SU-DHL-6 (cell line): ENCODE measurements at regions not wholly inside any gene's neighbourhood (a gene's known extent, or its start where the extent isn't known, plus 50 kb on each side); places are given as distances from the start of the nearest gene placed in this dataset.

ENCODE experiments used
- H2AFZ ChIP-seq: fragments of 200-600 bp; sonication (generic); 2 replicates; pipeline ENCODE4 v1.6.1; 2014; ENCODE audit warnings: low read depth, mild to moderate bottlenecking, moderate library complexity, mixed read lengths, antibody characterized with exemption, low read length; ENCODE audit not compliant: severe bottlenecking
- H3F3A ChIP-seq: fragments of 200-600 bp; shearing (Covaris generic); 2 replicates; pipeline ENCODE4 v1.6.0; 2016; ENCODE audit warnings: antibody characterized with exemption, mild to moderate bottlenecking; ENCODE audit not compliant: insufficient read depth
- H3K27ac ChIP-seq: fragments of 200-600 bp; sonication (generic); 2 replicates; pipeline ENCODE4 v1.5.1; 2016; ENCODE audit warnings: low read depth, mild to moderate bottlenecking, low read length, moderate library complexity, mixed read lengths
- H3K27me3 ChIP-seq: fragments of 200-600 bp; sonication (generic), shearing (Covaris generic); 2 replicates; pipeline ENCODE4 v1.6.0; 2014; ENCODE audit warnings: mild to moderate bottlenecking, low read length
- H3K36me3 ChIP-seq: fragments of 200-600 bp; sonication (generic); 2 replicates; pipeline ENCODE4 v1.6.1; 2014; ENCODE audit warnings: mild to moderate bottlenecking, low read length, mixed read lengths
- H3K4me2 ChIP-seq: fragments of 300-600, 200-600 bp; shearing (Covaris generic), sonication (generic); 2 replicates; pipeline ENCODE4 v1.6.0; 2014; ENCODE audit warnings: low read length, low read depth, mild to moderate bottlenecking; ENCODE audit not compliant: poor library complexity, severe bottlenecking
- H3K4me3 ChIP-seq: fragments of 200-600 bp; sonication (generic); 2 replicates; pipeline ENCODE4 v1.5.1; 2014; ENCODE audit warnings: antibody characterized with exemption, low read length, mild to moderate bottlenecking, mixed read lengths; ENCODE audit not compliant: insufficient read depth, poor library complexity, severe bottlenecking
- H3K79me2 ChIP-seq: fragments of 200-600 bp; sonication (generic); 2 replicates; pipeline ENCODE4 v1.6.1; 2014; ENCODE audit warnings: mild to moderate bottlenecking, low read length, moderate library complexity; ENCODE audit not compliant: insufficient read depth
- H3K9ac ChIP-seq: fragments of 200-600 bp; sonication (generic); 2 replicates; pipeline ENCODE4 v1.7.0; 2014; ENCODE audit warnings: mild to moderate bottlenecking, low read length
- H3K9me2 ChIP-seq: fragments of 200-600 bp; sonication (generic); replicated peaks from 2 replicates; pipeline ENCODE4 v1.6.1; 2014; ENCODE audit warnings: low read length; ENCODE audit not compliant: insufficient read depth
- H3K9me3 ChIP-seq: fragments of 200-600 bp; sonication (generic); 2 replicates; pipeline ENCODE4 v1.6.1; 2014; ENCODE audit warnings: low read length, mixed read lengths; ENCODE audit not compliant: insufficient read depth
- H4K20me1 ChIP-seq: fragments of 200-600 bp; sonication (generic); 2 replicates; pipeline ENCODE4 v1.6.1; 2014; ENCODE audit warnings: low read depth, mild to moderate bottlenecking, antibody characterized with exemption, low read length, moderate library complexity, mixed read lengths
- EZH2phosphoT487 ChIP-seq: fragments of 200-600 bp; sonication (generic), shearing (Covaris generic); conservative IDR thresholded peaks from 2 replicates; pipeline ENCODE4 v1.6.1; 2018; ENCODE audit warnings: mild to moderate bottlenecking, antibody characterized with exemption, low read length, moderate library complexity, mixed read lengths
- TF ChIP-seq, protein P1 (sequence below): fragments of 200-600 bp; sonication (generic); IDR thresholded peaks from one replicate; pipeline ENCODE4 v1.5.1; 2017; ENCODE audit warnings: antibody characterized with exemption, mild to moderate bottlenecking, low read length, moderate library complexity; ENCODE audit not compliant: insufficient read depth, poor library complexity, severe bottlenecking

DNA sequence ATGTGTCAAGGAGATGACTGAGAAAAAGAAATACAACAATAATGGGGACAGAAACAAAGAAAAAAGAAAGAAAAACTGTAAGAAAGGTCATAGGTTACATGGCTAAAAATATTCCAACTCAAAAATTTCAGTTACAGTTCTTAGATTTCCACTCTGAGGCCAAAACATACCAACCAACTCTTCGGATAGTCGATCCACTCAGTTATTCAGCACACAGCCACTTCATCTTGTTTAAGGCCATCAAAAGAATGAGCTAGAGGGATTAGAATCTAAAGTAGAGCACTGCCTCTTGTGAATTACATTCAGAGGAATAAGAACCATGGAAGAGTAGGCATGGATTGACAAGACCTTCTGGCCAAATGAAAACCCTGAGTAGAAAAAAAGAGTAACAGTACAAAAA, 277.0 kb downstream of the MRPL39 start:
- no peaks in the 10 kb centered on the region for H3K79me2 ChIP-seq
- H3K27me3 ChIP-seq: no peaks in the 10 kb centered on the region
- no peaks in the 10 kb centered on the region for H4K20me1 ChIP-seq
- H3K36me3 ChIP-seq: no peaks in the 10 kb centered on the region
- no peak overlapping the region for H3K27ac ChIP-seq
- no peak overlapping the region for H3K4me2 ChIP-seq
- no peak overlapping the region for H2AFZ ChIP-seq
- H3K9ac ChIP-seq: no peak overlapping the region
- H3K9me2 ChIP-seq: no peaks in the 10 kb centered on the region
- no peak overlapping the region for H3K4me3 ChIP-seq
- TF ChIP-seq, protein P1, sequence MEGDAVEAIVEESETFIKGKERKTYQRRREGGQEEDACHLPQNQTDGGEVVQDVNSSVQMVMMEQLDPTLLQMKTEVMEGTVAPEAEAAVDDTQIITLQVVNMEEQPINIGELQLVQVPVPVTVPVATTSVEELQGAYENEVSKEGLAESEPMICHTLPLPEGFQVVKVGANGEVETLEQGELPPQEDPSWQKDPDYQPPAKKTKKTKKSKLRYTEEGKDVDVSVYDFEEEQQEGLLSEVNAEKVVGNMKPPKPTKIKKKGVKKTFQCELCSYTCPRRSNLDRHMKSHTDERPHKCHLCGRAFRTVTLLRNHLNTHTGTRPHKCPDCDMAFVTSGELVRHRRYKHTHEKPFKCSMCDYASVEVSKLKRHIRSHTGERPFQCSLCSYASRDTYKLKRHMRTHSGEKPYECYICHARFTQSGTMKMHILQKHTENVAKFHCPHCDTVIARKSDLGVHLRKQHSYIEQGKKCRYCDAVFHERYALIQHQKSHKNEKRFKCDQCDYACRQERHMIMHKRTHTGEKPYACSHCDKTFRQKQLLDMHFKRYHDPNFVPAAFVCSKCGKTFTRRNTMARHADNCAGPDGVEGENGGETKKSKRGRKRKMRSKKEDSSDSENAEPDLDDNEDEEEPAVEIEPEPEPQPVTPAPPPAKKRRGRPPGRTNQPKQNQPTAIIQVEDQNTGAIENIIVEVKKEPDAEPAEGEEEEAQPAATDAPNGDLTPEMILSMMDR: no peak
- TF ChIP-seq EZH2phosphoT487: no peak
- no peaks in the 10 kb centered on the region for H3K9me3 ChIP-seq
- no peaks in the 10 kb centered on the region for H3F3A ChIP-seq

DNA sequence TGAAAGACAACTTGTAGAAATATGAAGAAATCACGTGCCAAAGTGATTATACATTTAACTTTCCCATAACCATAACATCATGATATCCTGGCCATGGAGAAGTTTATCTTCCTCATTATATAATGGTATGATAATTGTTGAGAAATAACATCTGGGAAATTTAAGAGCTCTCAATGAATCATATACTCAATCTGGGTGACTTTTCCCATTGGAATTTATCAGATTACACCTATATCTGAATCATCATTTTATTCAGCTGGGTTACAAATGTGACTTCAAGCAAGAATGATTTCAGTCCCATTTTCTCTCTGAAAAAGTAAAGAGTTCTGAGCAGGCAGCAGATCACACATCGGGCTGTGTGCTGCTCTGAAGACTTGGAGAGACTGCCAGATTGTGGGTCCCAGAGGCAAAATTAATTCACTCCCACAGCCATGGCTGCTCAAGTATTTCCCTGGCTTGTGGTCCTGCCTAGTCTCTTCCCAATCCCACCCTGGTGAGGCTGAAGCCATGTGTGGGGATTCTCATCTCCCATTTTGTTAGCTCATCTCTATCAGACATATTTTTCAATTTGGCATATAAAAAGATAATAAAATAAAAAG, 278.0 kb downstream of the MRPL39 start:
- Histone ChIP-seq H3K36me3 (no peaks in the 10 kb centered on the region), H3K4me3 (no peak overlapping the region), H2AFZ (no peak overlapping the region), H3K9me2 (no peaks in the 10 kb centered on the region), H3K9ac (no peak overlapping the region), H3K79me2 (no peaks in the 10 kb centered on the region), H3F3A (no peaks in the 10 kb centered on the region), H3K27ac (no peak overlapping the region), H3K9me3 (no peaks in the 10 kb centered on the region), H3K27me3 (no peaks in the 10 kb centered on the region), H4K20me1 (no peaks in the 10 kb centered on the region), H3K4me2 (no peak overlapping the region)
- TF ChIP-seq EZH2phosphoT487: no peak
- TF ChIP-seq, protein P1: no peak

DNA sequence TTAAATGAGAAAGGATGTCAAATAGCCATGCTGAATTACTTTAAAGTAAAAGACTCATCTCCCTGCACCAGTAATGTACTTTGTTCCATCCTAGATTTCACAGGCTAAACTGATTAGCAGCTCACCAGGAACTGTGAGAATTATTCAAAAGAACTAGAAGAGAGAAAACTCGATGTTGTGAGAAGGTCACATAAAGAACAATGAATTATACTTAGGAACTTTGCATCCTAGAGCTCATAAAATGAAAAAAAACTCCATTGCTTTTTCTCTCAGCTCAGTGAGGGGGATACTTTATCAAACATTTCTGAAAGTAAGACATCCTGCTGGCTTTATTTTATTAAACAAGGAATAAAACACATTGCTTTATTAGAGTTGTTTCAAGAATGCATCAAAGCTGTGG, 278.5 kb downstream of the MRPL39 start:
- Histone ChIP-seq H2AFZ (no peak overlapping the region), H3K9ac (no peak overlapping the region), H4K20me1 (no peaks in the 10 kb centered on the region), H3K9me3 (no peaks in the 10 kb centered on the region), H3K79me2 (no peaks in the 10 kb centered on the region), H3K27ac (no peak overlapping the region), H3K27me3 (no peaks in the 10 kb centered on the region), H3K4me2 (no peak overlapping the region), H3K36me3 (no peaks in the 10 kb centered on the region), H3K9me2 (no peaks in the 10 kb centered on the region), H3F3A (no peaks in the 10 kb centered on the region), H3K4me3 (no peak overlapping the region)
- TF ChIP-seq, protein P1: no peak
- TF ChIP-seq EZH2phosphoT487: no peak

DNA sequence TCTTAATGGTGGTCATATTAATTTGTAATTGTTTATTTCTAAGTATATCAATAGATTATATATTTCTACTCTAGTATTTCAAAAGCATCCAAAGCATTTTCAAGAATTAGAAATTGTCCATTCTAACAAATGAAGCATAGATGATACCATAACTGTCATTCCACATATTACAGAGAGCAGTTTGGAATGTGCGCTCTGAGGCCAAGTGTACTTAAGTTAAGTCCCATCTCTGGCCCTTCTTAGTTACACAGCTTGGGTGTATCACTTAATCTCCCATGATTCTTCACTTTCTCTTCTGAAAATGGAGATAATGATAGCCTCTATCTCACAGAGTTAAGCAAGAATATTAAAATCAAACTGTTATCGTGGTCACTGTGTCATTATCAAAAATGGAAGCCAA, 281.1 kb downstream of the MRPL39 start:
- no peaks in the 10 kb centered on the region for H4K20me1 ChIP-seq
- no peak for TF ChIP-seq EZH2phosphoT487
- TF ChIP-seq, protein P1: no peak
- no peak overlapping the region for H3K27ac ChIP-seq
- no peaks in the 10 kb centered on the region for H3K27me3 ChIP-seq
- peak overlapping the region; percentile 60 for H2AFZ ChIP-seq
- H3K4me2 ChIP-seq: no peak overlapping the region
- no peaks in the 10 kb centered on the region for H3K79me2 ChIP-seq
- H3K9me2 ChIP-seq: no peaks in the 10 kb centered on the region
- no peak overlapping the region for H3K9ac ChIP-seq
- H3K36me3 ChIP-seq: no peaks in the 10 kb centered on the region
- no peaks in the 10 kb centered on the region for H3K9me3 ChIP-seq
- no peak overlapping the region for H3K4me3 ChIP-seq
- H3F3A ChIP-seq: no peaks in the 10 kb centered on the region
